ENCODE measurements at regions not wholly inside any gene's neighbourhood (a gene's known extent, or its start where the extent isn't known, plus 50 kb on each side); places are given as distances from the start of the nearest gene placed in this dataset.

GRCh38 chr18:39464006-39464405 is 1898.4 kb upstream of the CELF4 start:
- TF ChIP-seq, protein P1, sequence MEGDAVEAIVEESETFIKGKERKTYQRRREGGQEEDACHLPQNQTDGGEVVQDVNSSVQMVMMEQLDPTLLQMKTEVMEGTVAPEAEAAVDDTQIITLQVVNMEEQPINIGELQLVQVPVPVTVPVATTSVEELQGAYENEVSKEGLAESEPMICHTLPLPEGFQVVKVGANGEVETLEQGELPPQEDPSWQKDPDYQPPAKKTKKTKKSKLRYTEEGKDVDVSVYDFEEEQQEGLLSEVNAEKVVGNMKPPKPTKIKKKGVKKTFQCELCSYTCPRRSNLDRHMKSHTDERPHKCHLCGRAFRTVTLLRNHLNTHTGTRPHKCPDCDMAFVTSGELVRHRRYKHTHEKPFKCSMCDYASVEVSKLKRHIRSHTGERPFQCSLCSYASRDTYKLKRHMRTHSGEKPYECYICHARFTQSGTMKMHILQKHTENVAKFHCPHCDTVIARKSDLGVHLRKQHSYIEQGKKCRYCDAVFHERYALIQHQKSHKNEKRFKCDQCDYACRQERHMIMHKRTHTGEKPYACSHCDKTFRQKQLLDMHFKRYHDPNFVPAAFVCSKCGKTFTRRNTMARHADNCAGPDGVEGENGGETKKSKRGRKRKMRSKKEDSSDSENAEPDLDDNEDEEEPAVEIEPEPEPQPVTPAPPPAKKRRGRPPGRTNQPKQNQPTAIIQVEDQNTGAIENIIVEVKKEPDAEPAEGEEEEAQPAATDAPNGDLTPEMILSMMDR (IDR thresholded peaks at IDR 0.05): no peak
- TF ChIP-seq EP300 (IDR thresholded peaks at IDR 0.05) (no peak), POLR2A (IDR thresholded peaks at IDR 0.05) (no peak)
